ENCODE measurements at regions not wholly inside any gene's neighbourhood (a gene's known extent, or its start where the extent isn't known, plus 50 kb on each side); places are given as distances from the start of the nearest gene placed in this dataset.
"Not testable (repeated sequence)": the region's sequence is repeated elsewhere in the genome, so short reads cannot be mapped to it uniquely, and the experiment has no call there.

GRCh38 chrX:115909017-115909416, 261.5 kb upstream of the AGTR2 start:
- DNase-seq (ENCODE audit: low read depth in 4 of 4, low spot score in 3 of 4), result no peak

- DNase-seq (ENCODE audit: low read depth in 4 of 4, low spot score in 3 of 4), result no peak
Measured at GRCh38 chrX:115911967-115912366, 258.6 kb upstream of the AGTR2 start.

- DNase-seq (ENCODE audit: low read depth in 4 of 4, low spot score in 3 of 4), result no peak
Measured at GRCh38 chrX:115912372-115912897, 258.1 kb upstream of the AGTR2 start.

- no peak for DNase-seq (ENCODE audit: low read depth in 4 of 4, low spot score in 3 of 4)
Measured at GRCh38 chrX:115913575-115913974, 257.0 kb upstream of the AGTR2 start.

GRCh38 chrX:115915625-115916024, 254.9 kb upstream of the AGTR2 start:
- not testable (repeated sequence) for DNase-seq (ENCODE audit: low read depth in 4 of 4, low spot score in 3 of 4)

GRCh38 chrX:115929480-115929879, 241.1 kb upstream of the AGTR2 start:
- no peak for DNase-seq (ENCODE audit: low read depth in 4 of 4, low spot score in 3 of 4)

GRCh38 chrX:115936008-115936407, 234.5 kb upstream of the AGTR2 start:
- no peak for DNase-seq (ENCODE audit: low read depth in 4 of 4, low spot score in 3 of 4)

- DNase-seq (ENCODE audit: low read depth in 4 of 4, low spot score in 3 of 4), result no peak
Measured at GRCh38 chrX:115939070-115939469, 231.5 kb upstream of the AGTR2 start.

GRCh38 chrX:115939636-115940160, 230.8 kb upstream of the AGTR2 start:
- DNase-seq (ENCODE audit: low read depth in 4 of 4, low spot score in 3 of 4), result no peak

GRCh38 chrX:115940348-115940747, 230.2 kb upstream of the AGTR2 start:
- DNase-seq (ENCODE audit: low read depth in 4 of 4, low spot score in 3 of 4), result no peak

- DNase-seq (ENCODE audit: low read depth in 4 of 4, low spot score in 3 of 4), result peak in 1 of 4 donors; percentile 45
Measured at GRCh38 chrX:115940888-115941332, 229.6 kb upstream of the AGTR2 start.

GRCh38 chrX:115941388-115941787, 229.2 kb upstream of the AGTR2 start:
- DNase-seq (ENCODE audit: low read depth in 4 of 4, low spot score in 3 of 4), result no peak

GRCh38 chrX:115946059-115946458, 224.5 kb upstream of the AGTR2 start:
- no peak for DNase-seq (ENCODE audit: low read depth in 4 of 4, low spot score in 3 of 4)

GRCh38 chrX:115948018-115948923, 222.3 kb upstream of the AGTR2 start:
- no peak for DNase-seq (ENCODE audit: low read depth in 4 of 4, low spot score in 3 of 4)

- DNase-seq (ENCODE audit: low read depth in 4 of 4, low spot score in 3 of 4), result no peak
Measured at GRCh38 chrX:115949900-115950822, 220.4 kb upstream of the AGTR2 start.

- no peak for DNase-seq (ENCODE audit: low read depth in 4 of 4, low spot score in 3 of 4)
Measured at GRCh38 chrX:115952417-115953092, 218.0 kb upstream of the AGTR2 start.

GRCh38 chrX:115957862-115958490, 212.6 kb upstream of the AGTR2 start:
- DNase-seq (ENCODE audit: low read depth in 4 of 4, low spot score in 3 of 4), result no peak

- no peak for DNase-seq (ENCODE audit: low read depth in 4 of 4, low spot score in 3 of 4)
Measured at GRCh38 chrX:115958687-115959359, 211.7 kb upstream of the AGTR2 start.

- no peak for DNase-seq (ENCODE audit: low read depth in 4 of 4, low spot score in 3 of 4)
Measured at GRCh38 chrX:115960440-115961084, 210.0 kb upstream of the AGTR2 start.

All from left renal pelvis (tissue), 4 donors.